M059J (cell line): ENCODE measurements at regions not wholly inside any gene's neighbourhood (a gene's known extent, or its start where the extent isn't known, plus 50 kb on each side); places are given as distances from the start of the nearest gene placed in this dataset.
"Not testable (repeated sequence)": the region's sequence is repeated elsewhere in the genome, so short reads cannot be mapped to it uniquely, and the experiment has no call there.

Experiments used
- DNase-seq: peaks from one replicate; pipeline ENCODE4 v3.0.0-alpha.2; 2012; ENCODE audit warnings: low read depth

DNA sequence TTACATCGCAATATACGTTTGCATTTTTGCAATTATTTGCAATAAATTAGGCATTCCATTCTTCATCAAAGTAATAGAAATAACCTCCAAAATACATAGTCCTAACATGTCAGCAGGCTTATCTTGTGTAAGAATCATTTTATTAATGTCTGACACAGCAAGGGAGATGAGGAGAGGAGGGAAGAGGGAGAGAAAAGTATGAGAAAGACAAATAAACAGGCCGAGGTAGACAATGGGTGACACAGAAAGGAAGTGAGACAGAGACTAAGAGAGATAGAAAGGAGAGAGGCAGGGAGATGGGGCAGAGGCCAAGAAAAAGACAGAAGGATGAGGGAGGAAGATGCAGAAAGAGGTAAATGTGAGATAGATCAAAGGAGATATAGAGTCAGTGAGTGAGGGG is 50.3 kb upstream of the CYP2B6 start:
- DNase-seq, result peak; percentile 44

DNA sequence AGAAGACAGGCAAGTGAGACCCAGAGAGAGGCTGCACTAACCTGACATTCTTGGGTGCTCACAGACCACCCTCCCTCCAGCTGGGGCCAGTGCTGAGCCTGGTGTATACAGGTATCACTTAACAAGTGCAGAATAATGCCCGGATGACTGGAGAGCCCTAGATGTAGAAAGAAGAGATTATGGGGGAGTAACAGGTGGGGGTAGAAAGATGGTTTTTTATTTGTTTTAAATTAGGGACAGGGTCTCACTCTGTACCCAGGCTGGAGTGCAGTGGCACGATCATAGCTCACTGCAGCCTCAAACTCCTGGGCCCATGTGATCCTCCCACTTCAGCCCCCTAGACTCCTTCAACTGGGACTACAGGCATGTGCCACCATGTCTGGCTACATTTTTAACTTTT is 53.1 kb upstream of the CYP2B6 start:
- DNase-seq, result not testable (repeated sequence)

DNA sequence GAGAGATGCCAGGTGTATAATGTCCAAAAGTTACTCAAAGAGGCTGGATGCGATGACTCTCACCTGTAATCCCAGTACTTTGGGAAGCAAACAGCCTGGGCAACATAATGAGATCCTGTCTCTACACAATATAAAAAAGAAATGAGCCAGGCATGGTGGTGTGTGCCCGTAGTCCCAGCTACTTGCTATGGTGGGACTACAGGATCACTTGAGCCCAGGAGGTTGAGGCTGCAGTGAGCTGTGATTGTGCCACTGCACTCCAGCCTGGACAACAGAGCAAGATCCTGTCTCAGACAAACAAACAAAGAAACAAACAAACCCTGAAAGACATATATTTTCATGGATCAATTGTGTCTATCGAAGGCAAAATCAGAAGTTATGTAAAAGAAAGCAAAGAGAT is 54.3 kb upstream of the CYP2B6 start:
- DNase-seq, result no peak

DNA sequence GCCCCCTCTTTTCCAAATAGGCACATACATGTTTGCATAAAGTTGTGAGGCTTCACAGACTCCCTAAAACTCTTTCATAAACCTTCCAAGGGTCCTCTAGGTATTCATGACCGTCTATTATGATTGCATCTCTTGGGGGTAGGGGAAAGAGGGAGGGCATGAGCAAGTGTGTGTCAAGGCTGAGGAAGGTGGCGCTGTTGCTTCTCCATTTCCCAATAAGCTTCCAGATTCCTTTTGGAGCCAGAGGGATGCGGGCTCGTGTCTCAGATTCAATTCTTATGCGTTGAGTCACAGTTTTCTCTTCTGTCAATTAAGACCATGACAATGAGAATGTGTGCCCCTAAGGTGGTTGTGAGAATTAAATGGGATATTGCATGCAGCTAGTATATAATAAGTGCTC is 51.0 kb upstream of the CYP2A7 start:
- DNase-seq, result peak; percentile 68

DNA sequence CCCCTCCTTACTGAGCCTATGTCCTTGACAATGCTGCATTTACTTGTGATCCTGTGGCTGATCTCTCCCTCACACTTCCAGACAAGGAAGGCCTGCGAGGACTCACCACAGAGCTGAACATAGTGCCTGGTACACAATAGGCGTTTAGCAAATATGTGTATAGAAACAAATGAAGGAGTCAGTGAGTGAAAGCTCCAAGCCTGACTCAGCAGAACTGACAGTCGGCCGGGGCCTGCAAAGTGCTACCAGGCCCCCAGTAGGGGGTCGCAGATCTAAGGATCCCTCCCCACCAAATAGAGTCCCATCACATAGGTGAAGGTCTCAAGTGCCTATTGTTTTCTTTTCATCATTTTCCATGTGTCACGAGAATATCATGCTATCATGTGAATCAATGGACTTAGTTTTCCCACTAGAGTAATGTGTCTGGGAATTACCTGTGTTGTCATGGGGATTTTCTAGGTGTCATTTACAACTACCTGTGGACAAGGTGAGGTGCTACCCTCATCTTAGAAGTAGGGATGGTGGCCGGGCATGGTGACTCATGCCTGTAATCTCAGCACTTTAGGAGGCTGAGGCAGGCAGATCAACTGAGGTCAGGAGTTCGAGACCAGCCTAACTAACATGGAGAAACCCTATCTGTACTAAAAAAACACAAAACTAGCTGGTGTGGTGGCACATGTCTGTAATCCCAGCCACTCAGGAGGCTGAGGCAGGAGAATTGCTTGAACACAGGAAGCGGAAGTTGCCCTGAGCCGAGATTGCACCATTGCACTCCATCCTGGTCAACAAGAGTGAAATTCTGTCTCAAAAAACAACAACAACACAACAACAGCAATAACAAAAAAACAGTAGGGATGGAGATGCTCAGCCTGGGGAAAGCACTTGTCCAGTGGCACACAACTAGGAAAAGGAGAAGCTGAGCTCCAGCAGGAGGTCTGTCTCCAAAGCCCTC is 50.3 kb upstream of the CYP2A7 start:
- no peak for DNase-seq
